ENCODE measurements at regions not wholly inside any gene's neighbourhood (a gene's known extent, or its start where the extent isn't known, plus 50 kb on each side); places are given as distances from the start of the nearest gene placed in this dataset.

DNA sequence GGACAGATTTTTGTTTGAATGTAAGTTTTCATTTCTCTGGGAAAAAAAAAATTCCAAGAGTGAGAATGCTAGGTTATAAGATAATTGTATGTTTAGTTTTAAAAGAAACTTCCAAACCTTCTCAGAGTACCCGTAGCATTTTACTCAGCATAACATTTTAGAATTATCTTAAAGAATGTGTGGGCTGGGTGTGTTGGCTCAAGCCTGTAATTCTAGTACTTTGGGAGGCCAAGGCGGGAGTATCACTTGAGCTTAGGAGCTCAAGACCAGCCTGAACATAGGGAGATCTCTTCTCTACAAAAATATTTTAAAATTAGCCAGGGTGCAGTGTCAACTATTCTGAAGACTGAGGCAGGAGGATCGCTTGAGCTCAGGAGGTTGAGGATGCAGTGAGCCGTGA is 57.4 kb upstream of the RMP24 start:
- H3K4me3 ChIP-seq (ENCODE audit: low read depth, low read length), result no peak overlapping the region
- DNase-seq (ENCODE audit: low read depth), result no peak
- TF ChIP-seq CTCF (conservative IDR thresholded peaks at IDR 0.05; ENCODE audit: low read depth, low read length), result no peak

- H3K4me3 ChIP-seq (ENCODE audit: low read depth, low read length), result no peak overlapping the region
- DNase-seq (ENCODE audit: low read depth), result no peak
- TF ChIP-seq CTCF (conservative IDR thresholded peaks at IDR 0.05; ENCODE audit: low read depth, low read length), result peak; percentile 76
Measured at GRCh38 chr18:35917043-35917442, 55.4 kb upstream of the RMP24 start.

DNA sequence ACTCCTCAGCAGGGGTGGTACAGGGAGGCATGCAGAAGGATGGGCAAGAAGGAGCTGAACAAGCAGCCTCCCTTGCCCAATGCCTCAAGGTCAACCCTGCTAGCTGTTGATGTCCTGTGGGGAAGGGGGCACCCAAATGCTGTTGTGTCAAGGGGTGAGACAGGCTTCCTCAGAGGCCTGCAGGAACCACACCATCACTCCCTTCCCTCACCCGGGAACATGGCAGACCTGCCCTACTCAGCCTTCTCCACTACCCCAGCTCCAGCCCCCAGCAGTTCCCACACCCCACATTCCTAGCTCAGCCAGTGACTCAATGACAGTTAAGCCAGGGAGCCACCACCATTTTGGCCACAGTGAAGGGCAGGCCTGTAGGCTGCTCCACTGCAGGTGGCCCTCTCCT is 53.9 kb upstream of the RMP24 start:
- no peak overlapping the region for H3K4me3 ChIP-seq (ENCODE audit: low read depth, low read length)
- no peak for DNase-seq (ENCODE audit: low read depth)
- TF ChIP-seq CTCF (conservative IDR thresholded peaks at IDR 0.05; ENCODE audit: low read depth, low read length), result no peak

DNA sequence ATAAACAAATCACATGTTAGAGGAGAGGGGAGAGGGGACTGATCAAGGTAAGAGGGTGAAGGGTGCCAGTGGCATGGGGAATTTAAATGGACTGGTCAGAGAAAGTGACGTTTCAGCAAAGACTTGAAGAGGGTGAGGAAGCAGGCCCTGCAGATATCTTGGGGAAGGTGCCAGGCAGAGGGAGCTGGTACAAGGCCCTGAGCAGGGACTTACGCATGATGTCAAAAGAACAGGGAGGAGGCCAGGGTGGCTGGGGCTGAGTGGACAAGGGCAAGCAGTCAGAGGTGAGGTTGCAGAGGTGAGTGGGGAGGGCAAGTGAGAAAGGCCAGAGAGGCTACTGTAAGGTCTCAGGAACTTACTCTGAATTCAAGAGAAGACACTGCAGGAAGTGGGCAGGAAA is 53.3 kb upstream of the RMP24 start:
- H3K4me3 ChIP-seq (ENCODE audit: low read depth, low read length), result no peak overlapping the region
- no peak for DNase-seq (ENCODE audit: low read depth)
- TF ChIP-seq CTCF (conservative IDR thresholded peaks at IDR 0.05; ENCODE audit: low read depth, low read length), result no peak

GRCh38 chr18:35920623-35921022 is 51.9 kb upstream of the RMP24 start:
- no peak for DNase-seq (ENCODE audit: low read depth)
- no peak overlapping the region for H3K4me3 ChIP-seq (ENCODE audit: low read depth, low read length)
- TF ChIP-seq CTCF (conservative IDR thresholded peaks at IDR 0.05; ENCODE audit: low read depth, low read length), result no peak

Data from epithelial cell of proximal tubule (primary cell).